Mesothelial cell of epicardium (in vitro differentiated cells): ENCODE measurements at regions not wholly inside any gene's neighbourhood (a gene's known extent, or its start where the extent isn't known, plus 50 kb on each side); places are given as distances from the start of the nearest gene placed in this dataset.

ENCODE experiments used
- DNase-seq, 2 experiments: peaks; one replicate each; pipeline ENCODE4 v3.0.0; 2021; ENCODE audit warnings: low spot score in 2 of 2; ENCODE audit not compliant: unreplicated experiment in 2 of 2
- H3K27ac Mint-ChIP-seq: 2 replicates; pipeline ENCODE4 v1.8.0; 2021; ENCODE audit warnings: mixed read lengths
- H3K27me3 Mint-ChIP-seq: 2 replicates; pipeline ENCODE4 v1.8.0; 2021; ENCODE audit warnings: low read depth, mixed read lengths
- H3K36me3 Mint-ChIP-seq: 2 replicates; pipeline ENCODE4 v1.8.0; 2021; ENCODE audit warnings: mixed read lengths
- H3K4me1 Mint-ChIP-seq: 2 replicates; pipeline ENCODE4 v1.8.0; 2021; ENCODE audit warnings: mixed read lengths
- H3K4me3 Mint-ChIP-seq: 2 replicates; pipeline ENCODE4 v1.8.0; 2021; ENCODE audit warnings: mild to moderate bottlenecking, moderate library complexity, mixed read lengths
- H3K9me3 Mint-ChIP-seq: 2 replicates; pipeline ENCODE4 v1.8.0; 2021; ENCODE audit warnings: mixed read lengths
- CTCF ChIP-seq: fragments of 200-600 bp; sonication (generic); IDR thresholded peaks from one replicate; pipeline ENCODE4 v1.5.0; 2021; ENCODE audit warnings: antibody characterized with exemption; ENCODE audit not compliant: unreplicated experiment

GRCh38 chr2:8009010-8009597 is 672.8 kb upstream of the ID2 start:
- Mint-ChIP-seq H3K27ac (no peak overlapping the region), H3K4me1 (peaks cover 29% of the 10 kb centered on the region), H3K27me3 (peaks cover 3% of the 10 kb centered on the region), H3K4me3 (no peak overlapping the region), H3K9me3 (peaks cover 6% of the 10 kb centered on the region), H3K36me3 (no peaks in the 10 kb centered on the region)
- no peak for DNase-seq
- TF ChIP-seq CTCF: no peak

- H3K4me3 Mint-ChIP-seq: no peak overlapping the region
- H3K4me1 Mint-ChIP-seq: peaks cover 9% of the 10 kb centered on the region
- DNase-seq: no peak
- peaks cover 3% of the 10 kb centered on the region for H3K27me3 Mint-ChIP-seq
- peaks cover 18% of the 10 kb centered on the region for H3K9me3 Mint-ChIP-seq
- no peak overlapping the region for H3K27ac Mint-ChIP-seq
- TF ChIP-seq CTCF: no peak
- H3K36me3 Mint-ChIP-seq: no peaks in the 10 kb centered on the region
Measured at GRCh38 chr2:8015848-8016600, 665.8 kb upstream of the ID2 start.

GRCh38 chr2:8016688-8017087 is 665.2 kb upstream of the ID2 start:
- H3K27me3 Mint-ChIP-seq: peaks cover 3% of the 10 kb centered on the region
- H3K4me3 Mint-ChIP-seq: no peak overlapping the region
- no peaks in the 10 kb centered on the region for H3K36me3 Mint-ChIP-seq
- no peak for DNase-seq
- no peak for TF ChIP-seq CTCF
- H3K4me1 Mint-ChIP-seq: peaks cover 6% of the 10 kb centered on the region
- H3K9me3 Mint-ChIP-seq: peaks cover 18% of the 10 kb centered on the region
- H3K27ac Mint-ChIP-seq: no peak overlapping the region

GRCh38 chr2:8018956-8019355 is 662.9 kb upstream of the ID2 start:
- H3K27ac Mint-ChIP-seq: no peak overlapping the region
- no peak for TF ChIP-seq CTCF
- H3K4me1 Mint-ChIP-seq: no peaks in the 10 kb centered on the region
- H3K4me3 Mint-ChIP-seq: no peak overlapping the region
- H3K36me3 Mint-ChIP-seq: no peaks in the 10 kb centered on the region
- DNase-seq: no peak
- H3K27me3 Mint-ChIP-seq: no peaks in the 10 kb centered on the region
- H3K9me3 Mint-ChIP-seq: peaks cover 16% of the 10 kb centered on the region

- Mint-ChIP-seq H3K9me3 (peaks cover 11% of the 10 kb centered on the region), H3K4me3 (no peak overlapping the region), H3K4me1 (no peaks in the 10 kb centered on the region), H3K27me3 (no peaks in the 10 kb centered on the region), H3K36me3 (no peaks in the 10 kb centered on the region), H3K27ac (no peak overlapping the region)
- no peak for TF ChIP-seq CTCF
- no peak for DNase-seq
Measured at GRCh38 chr2:8019934-8020333, 661.9 kb upstream of the ID2 start.
